Thoracic aorta (tissue), 2 donors: ENCODE measurements at regions not wholly inside any gene's neighbourhood (a gene's known extent, or its start where the extent isn't known, plus 50 kb on each side); places are given as distances from the start of the nearest gene placed in this dataset.

Source experiments
- ATAC-seq: fragments of 150-250 bp; one replicate; pipeline ENCODE4 v1.8.0; 2017; ENCODE audit warnings: low read depth; ENCODE audit not compliant: insufficient number of reproducible peaks, low FRiP score
- DNase-seq: peaks from one replicate; pipeline ENCODE4 v3.0.0-alpha.2; 2020; ENCODE audit warnings: low spot score
- H3K27ac ChIP-seq, 2 donors: fragments of 200-600 bp; sonication (generic); 1 replicate in 1 of 2; 2 replicates in 1 of 2; pipeline ENCODE4 v1.5.1; 2016; ENCODE audit warnings: mild to moderate bottlenecking in 2 of 2, moderate library complexity in 2 of 2
- H3K27me3 ChIP-seq: fragments of 200-600 bp; sonication (generic); replicated peaks from 2 replicates; pipeline ENCODE4 v1.6.0; 2016; ENCODE audit warnings: mild to moderate bottlenecking; ENCODE audit not compliant: insufficient read depth
- H3K36me3 ChIP-seq: fragments of 200-600 bp; sonication (generic); one replicate; pipeline ENCODE4 v1.5.1; 2016
- H3K4me1 ChIP-seq, 2 donors: fragments of 200-600 bp; sonication (generic); 1 replicate in 1 of 2; 2 replicates in 1 of 2; pipeline versions ENCODE4 v1.5.1 to v1.6.0; 2016; ENCODE audit warnings: low read depth in 2 of 2, mild to moderate bottlenecking in 1 of 2; ENCODE audit not compliant: control insufficient read depth in 1 of 2
- H3K4me3 ChIP-seq: fragments of 200-600 bp; sonication (generic); 2 replicates; pipeline ENCODE4 v1.5.1; 2016; ENCODE audit warnings: mild to moderate bottlenecking
- H3K9me3 ChIP-seq: fragments of 200-600 bp; sonication (generic); 2 replicates; pipeline ENCODE4 v1.5.1; 2016
- CTCF ChIP-seq: fragments of 200-600 bp; sonication (generic); IDR thresholded peaks from one replicate; pipeline ENCODE4 v1.5.1; 2019; ENCODE audit warnings: antibody characterized with exemption

- no peaks in the 10 kb centered on the region for H3K9me3 ChIP-seq
- DNase-seq (no peak), ATAC-seq (no peak)
- H3K27ac ChIP-seq, result no peak overlapping the region
- peaks cover 0 to 6% of the 10 kb centered on the region in 2 donors for H3K4me1 ChIP-seq
- no peaks in the 10 kb centered on the region for H3K36me3 ChIP-seq
- H3K4me3 ChIP-seq, result no peak overlapping the region
- no peaks in the 10 kb centered on the region for H3K27me3 ChIP-seq
- no peak for TF ChIP-seq CTCF
These were observed 100.0 kb upstream of the DUSP22 start for GRCh38 chr6:192313-192664.

- Histone ChIP-seq H3K27ac (no peak overlapping the region), H3K27me3 (no peaks in the 10 kb centered on the region), H3K4me1 (peaks cover 0 to 6% of the 10 kb centered on the region in 2 donors), H3K9me3 (no peaks in the 10 kb centered on the region), H3K4me3 (no peak overlapping the region), H3K36me3 (no peaks in the 10 kb centered on the region)
- no peak for TF ChIP-seq CTCF
- ATAC-seq (no peak), DNase-seq (no peak)
These were observed 99.1 kb upstream of the DUSP22 start for GRCh38 chr6:193180-193579.

GRCh38 chr6:193773-194310 is 98.4 kb upstream of the DUSP22 start:
- no peaks in the 10 kb centered on the region for H3K36me3 ChIP-seq
- H3K4me1 ChIP-seq, result peaks cover 0 to 6% of the 10 kb centered on the region in 2 donors
- H3K27me3 ChIP-seq, result no peaks in the 10 kb centered on the region
- no peak for TF ChIP-seq CTCF
- H3K4me3 ChIP-seq, result no peak overlapping the region
- DNase-seq (no peak), ATAC-seq (no peak)
- H3K27ac ChIP-seq, result no peak overlapping the region
- no peaks in the 10 kb centered on the region for H3K9me3 ChIP-seq

GRCh38 chr6:195861-196360 is 96.4 kb upstream of the DUSP22 start:
- Histone ChIP-seq H3K9me3 (no peaks in the 10 kb centered on the region), H3K27ac (no peak overlapping the region), H3K27me3 (no peaks in the 10 kb centered on the region), H3K4me1 (peaks cover 0 to 6% of the 10 kb centered on the region in 2 donors), H3K36me3 (no peaks in the 10 kb centered on the region), H3K4me3 (no peak overlapping the region)
- ATAC-seq, result no peak
- no peak for TF ChIP-seq CTCF
- no peak for DNase-seq

GRCh38 chr6:196543-196942 is 95.7 kb upstream of the DUSP22 start:
- H3K36me3 ChIP-seq, result no peaks in the 10 kb centered on the region
- H3K9me3 ChIP-seq, result no peaks in the 10 kb centered on the region
- no peaks in the 10 kb centered on the region for H3K27me3 ChIP-seq
- no peak overlapping the region for H3K27ac ChIP-seq
- peaks cover 0 to 6% of the 10 kb centered on the region in 2 donors for H3K4me1 ChIP-seq
- no peak for TF ChIP-seq CTCF
- ATAC-seq (no peak), DNase-seq (no peak)
- no peak overlapping the region for H3K4me3 ChIP-seq
